Head of caudate nucleus (tissue), 42 donors: ENCODE measurements at regions not wholly inside any gene's neighbourhood (a gene's known extent, or its start where the extent isn't known, plus 50 kb on each side); places are given as distances from the start of the nearest gene placed in this dataset.
"Not testable (repeated sequence)": the region's sequence is repeated elsewhere in the genome, so short reads cannot be mapped to it uniquely, and the experiment has no call there.

ENCODE experiments used
- DNase-seq, 42 donors: peaks; one replicate each; pipeline versions ENCODE4 v3.0.0 to v3.0.0-alpha.2; 2020 to 2021; ENCODE audit warnings: mixed read lengths in 7 of 42
- intact Hi-C: fragments of 100-400 bp; cut with DNase I; formaldehyde crosslinking; loops from one replicate; pipeline ENCODE4 v1.15.0; 2022

DNA sequence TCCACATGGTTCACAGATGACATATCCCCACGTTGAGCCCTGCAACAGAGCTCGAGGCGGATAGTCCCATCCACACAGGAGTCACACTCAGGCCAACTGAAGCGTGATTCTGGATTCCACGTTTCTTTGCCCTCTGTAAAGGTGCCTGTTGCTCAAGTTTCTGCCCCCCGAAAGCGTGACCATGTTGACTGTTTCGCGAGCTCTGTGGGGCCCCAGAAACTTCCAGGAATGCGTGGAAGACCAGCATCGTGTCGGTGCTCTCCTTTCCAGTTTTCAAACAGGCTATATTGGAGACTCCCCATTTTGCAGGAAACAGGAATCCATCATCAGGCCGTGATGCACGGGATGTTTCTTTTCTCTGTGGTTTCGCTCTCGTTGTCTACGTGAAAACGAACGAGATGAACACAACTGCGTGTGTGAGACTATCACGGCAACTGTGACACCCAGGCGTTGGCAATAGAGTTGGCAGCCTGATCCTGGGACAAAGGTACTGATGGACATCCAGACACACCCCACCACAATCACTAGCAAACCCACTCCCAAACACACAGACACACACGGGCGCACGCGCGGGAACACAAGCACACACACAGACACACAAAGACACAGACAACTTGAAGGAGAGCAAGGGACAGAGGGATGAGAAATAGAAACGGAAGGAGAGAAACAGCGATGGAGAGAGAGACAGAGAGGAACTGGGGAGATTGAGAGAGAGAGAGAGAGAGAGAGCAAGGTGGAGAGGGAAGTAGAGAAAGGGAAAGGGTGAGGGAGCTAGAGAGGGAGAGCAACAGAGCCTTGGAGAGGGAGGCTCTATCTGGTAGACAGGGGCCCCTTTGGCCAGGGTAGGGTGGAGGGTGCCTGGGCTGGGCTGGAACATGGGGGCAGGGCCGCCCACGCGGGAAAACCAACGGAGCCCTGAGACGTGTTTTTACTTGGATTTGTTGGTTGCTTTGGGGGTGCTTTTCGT, 1609.3 kb downstream of the SPATA31A7 start:
- DNase-seq, result peak in 40 of 42 donors; percentile 28 to 83 (median 66)

DNA sequence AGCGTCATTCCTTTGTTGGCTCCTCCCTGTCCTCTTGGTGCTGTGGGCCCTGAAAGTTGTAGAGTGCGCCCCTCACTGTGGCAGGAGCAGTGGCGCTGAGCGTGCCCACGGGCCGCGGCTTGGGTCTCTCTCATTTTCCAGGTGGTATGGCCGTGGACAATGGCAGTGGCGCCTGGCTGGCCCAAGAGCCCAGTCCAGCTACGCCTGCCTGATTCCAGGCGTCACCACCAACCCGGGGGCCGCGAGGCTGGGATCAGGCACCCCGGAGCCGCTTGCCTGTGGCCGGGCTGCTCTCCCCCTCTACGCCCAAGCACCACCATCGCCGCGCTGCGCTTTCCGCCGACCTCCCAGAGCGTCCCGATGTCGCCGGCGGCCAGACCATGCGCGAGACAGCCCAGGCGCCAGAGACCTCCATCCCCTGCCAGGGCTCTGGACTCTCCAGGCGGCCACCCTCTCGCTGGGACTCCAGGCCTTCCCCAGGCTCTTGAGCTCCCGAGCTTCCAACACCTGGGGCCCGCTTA, 1610.1 kb downstream of the SPATA31A7 start:
- intact Hi-C loops, result not testable (repeated sequence)
- peak in 41 of 42 donors; percentile 25 to 74 (median 47) for DNase-seq

More for the DNA sequence above, 1609.3 kb downstream of the SPATA31A7 start:
- intact Hi-C loops, result not testable (repeated sequence)

DNA sequence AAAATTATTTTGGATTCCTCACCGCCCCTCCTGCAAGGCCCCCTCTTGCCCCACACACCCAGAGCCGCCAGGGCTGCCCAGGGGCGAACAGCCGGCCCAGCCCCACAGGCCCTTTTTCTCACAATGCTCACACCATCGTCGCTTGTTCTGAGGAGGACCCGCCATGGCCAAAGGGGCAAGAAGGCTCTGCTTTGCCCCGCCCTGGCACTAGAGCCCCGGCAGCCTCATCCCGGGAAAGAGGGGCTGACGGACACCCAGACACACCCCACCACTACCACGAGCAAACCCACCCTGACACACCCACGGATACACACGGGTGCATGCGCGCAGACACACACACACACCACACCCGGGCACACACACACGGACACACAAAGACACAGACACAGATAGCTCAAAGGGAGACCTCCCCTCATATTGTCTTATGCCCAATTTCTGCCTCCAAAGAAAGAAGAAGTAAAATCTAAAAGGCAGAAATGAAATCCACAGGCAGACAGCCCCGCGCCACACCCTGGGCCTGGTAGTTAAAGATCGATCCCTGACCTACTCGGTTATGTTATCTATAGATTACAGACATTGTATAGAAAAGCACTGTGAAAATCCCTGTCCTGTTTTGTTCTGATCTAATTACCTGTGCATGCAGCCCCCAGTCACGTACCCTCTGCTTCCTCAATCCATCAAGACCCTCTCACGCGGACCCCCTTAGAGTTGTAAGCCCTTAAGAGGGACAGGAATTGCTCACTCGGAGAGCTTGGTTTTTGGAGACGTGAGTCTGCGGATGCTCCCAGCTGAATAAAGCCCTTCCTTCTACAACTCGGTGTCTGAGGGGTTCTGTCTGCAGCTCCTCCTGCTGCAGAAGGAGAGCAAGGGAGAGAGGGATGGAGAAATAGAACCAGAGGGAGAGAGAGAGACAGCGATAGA, 1610.9 kb downstream of the SPATA31A7 start:
- DNase-seq, result peak in 33 of 42 donors; percentile 17 to 68 (median 45)
- intact Hi-C loops, result not testable (repeated sequence)

DNA sequence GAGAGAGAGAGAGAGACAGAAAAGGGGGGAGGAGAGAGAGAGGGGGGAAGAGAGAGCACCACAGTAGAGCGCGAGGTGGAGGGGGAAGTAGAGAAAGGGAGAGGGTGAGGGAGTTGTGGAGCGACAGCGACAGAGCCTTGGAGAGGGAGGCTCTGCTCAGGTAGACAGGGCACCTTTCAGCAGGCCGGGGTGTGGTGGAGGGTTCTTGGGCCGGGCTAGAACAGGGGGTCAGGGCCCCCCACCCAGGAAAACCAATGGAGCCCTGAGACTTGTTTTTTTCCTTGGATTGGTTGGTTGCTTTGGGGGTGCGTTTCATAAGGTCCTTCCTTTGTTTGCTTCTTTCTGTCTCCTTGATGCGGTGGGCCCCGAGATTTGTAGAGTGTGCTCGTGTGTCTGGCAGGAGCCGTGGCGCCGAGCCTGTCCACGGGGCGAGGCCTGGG, 1611.6 kb downstream of the SPATA31A7 start:
- intact Hi-C loops, result not testable (repeated sequence)
- DNase-seq, result peak in 31 of 42 donors; percentile 13 to 76 (median 50)

DNA sequence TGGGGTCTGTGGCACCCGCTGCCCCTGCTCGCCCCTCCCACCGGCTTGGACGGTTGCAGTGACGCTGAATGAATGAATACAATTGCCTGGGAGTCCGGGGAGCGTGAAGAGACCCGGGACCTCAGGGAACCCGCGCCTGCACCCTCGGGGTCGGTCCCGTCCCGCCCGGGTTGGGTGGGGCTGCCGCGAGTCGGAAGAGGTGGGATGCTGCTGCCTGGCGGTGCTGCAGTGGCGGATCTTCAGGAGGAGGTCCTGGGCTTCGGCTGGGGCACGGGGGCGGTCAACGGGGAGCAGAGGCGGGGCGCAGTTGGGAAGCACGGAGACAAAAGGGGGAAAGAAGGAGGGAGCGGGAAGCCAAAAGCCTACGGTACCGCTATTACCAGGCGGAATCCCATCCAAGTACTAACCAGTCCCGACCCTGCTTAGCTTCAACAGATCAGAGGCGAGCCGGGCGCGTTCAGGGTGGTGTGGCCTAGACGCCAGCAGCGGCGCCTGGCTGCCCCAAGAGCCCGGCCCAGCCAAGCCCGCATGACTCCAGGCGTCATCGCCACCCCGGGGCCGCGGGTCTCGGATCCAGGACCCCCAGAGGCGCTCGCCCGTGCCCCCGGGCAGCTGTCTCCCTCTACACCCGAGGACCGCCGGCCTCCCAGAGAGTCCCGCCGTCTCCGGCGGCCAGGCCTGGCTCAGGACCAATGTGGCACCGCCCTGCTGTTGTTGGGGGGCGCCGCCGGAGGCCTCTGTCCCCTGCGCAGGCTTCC, 1612.3 kb downstream of the SPATA31A7 start:
- intact Hi-C loops, result not testable (repeated sequence)
- peak; percentile 49 to 88 (median 80) for DNase-seq

DNA sequence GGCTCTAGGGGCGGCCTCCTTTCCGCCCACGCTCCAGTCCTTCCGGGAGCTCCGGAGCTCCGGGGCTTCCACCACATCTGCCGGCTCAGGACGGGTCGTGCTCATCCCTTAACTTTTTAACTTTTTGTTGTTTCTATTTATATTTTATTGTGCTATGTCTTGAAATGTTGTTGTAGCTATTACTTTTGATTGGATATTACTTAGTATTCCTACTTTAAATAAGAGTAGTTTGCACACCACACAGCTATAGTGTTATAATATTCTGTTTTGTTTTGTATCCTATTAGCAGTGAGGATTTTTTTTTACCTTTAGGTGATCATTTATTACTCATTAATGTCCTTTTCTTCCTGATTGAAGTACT, 1612.9 kb downstream of the SPATA31A7 start:
- intact Hi-C loops, DNase-seq: not testable (repeated sequence)

DNA sequence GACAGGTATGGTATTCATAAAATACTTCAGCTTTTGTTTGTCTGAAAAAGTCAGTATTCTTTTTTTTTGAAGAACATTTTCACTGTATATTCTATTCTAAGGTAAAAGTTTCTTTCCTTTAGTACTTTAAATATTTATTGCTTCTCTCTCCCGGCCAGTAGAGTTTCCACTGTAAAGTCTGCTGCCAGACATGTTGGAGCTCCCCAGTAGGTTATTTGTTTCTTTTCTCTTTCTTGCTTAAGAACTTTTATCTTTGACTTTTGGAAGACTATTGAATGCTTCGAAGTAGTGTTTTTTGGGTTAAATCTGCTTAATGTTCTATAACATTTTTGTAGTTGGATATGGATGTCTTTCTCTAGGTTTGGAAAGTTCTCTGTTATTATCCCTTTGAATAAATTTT, 1613.3 kb downstream of the SPATA31A7 start:
- peak in 1 of 42 donors; percentile 40 for DNase-seq

DNA sequence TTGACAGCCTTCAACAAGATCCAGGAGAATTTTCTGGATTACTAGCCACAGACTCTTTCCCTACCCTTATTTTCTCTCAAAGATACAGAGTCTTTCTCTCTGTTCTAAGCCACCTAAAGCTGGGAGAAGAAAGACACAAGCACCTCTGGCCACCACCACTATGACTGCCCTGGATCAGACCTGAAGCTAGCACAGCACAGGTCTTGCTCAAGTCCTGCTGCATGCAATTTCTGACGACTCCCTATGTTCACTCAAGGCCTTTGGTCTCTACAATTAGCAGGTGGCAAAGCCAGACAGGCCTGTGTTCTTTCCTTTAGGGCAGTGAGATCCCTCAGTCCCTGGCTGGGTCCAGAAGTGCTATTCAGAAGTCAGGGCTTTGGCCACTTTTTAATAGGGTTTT, 1614.5 kb downstream of the SPATA31A7 start:
- intact Hi-C loops, result not testable (repeated sequence)
- peak in 3 of 42 donors; percentile 14 to 43 (median 34) for DNase-seq

More for the DNA sequence above, 1613.3 kb downstream of the SPATA31A7 start:
- intact Hi-C loops, result not testable (repeated sequence)

DNA sequence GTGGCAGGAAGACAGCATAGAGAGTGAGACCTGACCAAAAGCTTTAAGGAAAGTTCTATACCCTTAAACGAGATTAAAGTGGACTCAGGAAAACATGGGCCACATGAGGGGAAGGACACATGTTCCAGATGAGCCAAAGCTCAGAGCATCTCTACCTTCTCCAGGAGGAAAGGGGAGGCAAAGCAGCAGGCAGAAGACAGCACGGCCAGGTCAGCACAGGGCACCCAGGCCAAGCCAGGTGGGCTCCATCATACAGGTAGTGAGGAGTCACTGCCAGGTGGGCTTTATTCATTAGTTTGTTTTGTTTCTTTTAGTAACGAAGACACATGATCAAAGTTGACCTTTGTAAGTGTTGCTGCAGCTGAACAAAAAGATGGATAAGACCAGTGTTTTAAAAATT, 1617.6 kb downstream of the SPATA31A7 start:
- intact Hi-C loops, result not testable (repeated sequence)
- DNase-seq, result peak in 4 of 42 donors; percentile 16 to 40 (median 30)

DNA sequence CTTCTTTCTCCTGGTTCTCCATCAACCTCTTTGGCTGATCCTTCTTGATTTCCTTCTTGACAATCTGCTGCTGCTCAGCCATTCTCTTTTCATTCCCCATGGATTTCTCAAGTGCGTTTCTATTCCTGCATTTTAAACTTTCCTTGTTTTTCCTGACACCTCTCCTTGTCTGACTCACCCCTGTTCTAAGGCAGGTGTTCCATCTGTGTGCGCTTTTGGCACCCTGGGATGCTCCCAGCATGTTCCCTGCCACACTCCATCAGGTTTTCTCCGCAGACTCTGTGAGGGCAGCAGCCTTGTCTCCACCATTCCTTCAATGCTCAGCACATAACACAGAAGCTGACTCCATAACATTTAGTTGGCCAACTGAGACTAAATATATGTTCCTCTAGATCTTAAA, 1618.2 kb downstream of the SPATA31A7 start:
- peak in 35 of 42 donors; percentile 32 to 85 (median 64) for DNase-seq
- intact Hi-C loops, result not testable (repeated sequence)

DNA sequence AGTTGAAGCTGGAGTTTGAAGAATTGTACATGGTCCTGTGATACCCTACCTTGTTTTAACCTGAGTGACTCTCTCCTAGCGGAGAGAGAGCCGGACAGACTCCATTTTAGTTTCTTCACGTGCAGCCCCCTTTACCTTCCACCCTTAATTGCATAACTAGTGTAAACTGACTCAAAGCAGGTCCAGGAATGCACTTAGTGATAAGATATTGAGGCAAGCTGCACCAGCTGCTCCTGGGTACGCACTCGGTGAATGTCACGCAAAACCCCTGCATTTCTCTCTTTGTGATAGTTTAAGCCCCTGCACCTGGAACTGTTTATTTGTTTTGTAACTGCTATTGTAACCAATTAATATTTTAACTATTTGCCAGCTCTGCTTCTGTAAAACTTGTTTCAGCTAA, 1620.5 kb downstream of the SPATA31A7 start:
- intact Hi-C loops, DNase-seq: not testable (repeated sequence)

DNA sequence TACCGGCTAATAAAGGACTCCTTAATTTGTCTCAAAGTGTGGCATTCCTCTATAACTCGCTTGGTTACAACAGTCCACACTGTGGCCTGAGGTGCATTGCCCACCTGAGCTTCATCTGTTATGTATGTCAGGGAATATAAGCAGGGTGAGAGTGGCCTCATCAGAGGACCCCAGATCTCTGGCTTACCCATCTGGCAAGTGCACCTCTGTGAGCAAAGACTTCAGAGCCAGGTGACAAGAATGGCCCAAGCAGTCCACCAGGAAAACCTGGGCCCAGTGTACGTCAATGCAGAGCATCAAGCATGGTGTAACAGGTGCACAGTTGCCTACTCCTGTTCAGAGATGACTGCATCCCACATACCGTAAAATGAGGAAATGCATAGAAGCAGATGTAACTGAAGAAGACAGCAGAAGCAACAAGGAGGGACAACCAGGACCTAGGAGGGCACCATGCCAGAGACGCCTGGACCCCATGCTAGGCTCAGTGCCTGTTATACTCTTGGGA, 1621.0 kb downstream of the SPATA31A7 start:
- DNase-seq, result peak in 1 of 42 donors; percentile 32

DNA sequence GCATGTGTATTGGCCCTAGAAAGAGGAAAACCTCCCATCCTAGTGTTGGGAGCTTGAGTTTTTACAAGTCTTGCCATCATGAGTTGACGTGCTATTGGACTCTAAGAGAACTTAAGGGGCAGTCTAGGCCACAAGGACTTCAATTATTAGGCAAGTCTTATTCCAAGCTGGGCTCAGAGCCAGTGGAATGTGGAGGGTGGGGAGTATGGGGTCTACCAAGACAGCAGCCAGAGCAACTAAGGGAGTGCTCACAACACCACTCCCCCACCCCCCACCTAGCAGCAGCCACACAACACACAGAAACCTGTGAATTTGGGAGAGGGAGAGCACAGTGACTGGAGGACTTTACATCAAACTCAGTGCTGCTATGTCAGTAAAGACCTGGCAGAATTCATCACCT, 1625.6 kb downstream of the SPATA31A7 start:
- peak in 1 of 42 donors; percentile 36 for DNase-seq
- intact Hi-C loops, result not testable (repeated sequence)

More for the DNA sequence above, 1621.0 kb downstream of the SPATA31A7 start:
- intact Hi-C loops, result not testable (repeated sequence)

DNA sequence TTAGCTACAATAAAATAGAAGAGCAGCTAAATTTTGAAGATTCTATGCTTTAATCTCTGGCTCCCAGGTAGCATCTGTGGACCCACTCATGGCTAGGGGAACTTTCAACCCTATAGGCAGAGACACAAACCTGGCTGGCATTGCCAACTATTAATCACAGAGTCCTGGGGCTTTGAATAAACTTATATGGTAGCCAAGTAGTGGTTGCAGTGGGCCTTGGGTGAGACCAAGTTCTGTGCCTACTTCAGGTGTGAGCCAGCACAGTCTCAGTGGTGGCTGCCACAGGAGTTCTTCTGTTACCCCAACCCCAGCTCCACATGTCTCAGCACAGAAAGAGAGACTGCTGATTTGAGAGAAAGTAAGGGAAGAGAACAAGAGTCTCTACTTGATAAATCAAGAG, 1626.5 kb downstream of the SPATA31A7 start:
- DNase-seq, result peak in 3 of 42 donors; percentile 16 to 46 (median 39)
- intact Hi-C loops, result not testable (repeated sequence)

DNA sequence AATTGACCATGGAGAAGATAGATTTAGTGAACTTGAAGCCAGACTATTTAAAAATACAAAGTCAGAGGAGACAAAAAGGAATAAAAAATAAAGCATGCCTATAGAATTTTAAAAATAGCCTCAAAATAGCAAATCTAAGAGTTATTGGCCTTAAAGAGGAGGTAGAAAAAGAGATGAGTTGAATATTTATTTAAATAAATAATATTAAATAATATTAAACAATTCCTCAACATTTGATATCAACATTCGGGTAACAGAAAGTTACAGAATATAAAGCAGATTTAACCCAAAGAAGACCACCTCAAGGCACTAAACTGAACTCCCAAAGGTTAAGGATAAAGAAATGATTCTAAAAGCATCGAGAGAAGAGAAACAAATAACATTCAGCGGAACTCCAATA, 1627.4 kb downstream of the SPATA31A7 start:
- DNase-seq, intact Hi-C loops: not testable (repeated sequence)

DNA sequence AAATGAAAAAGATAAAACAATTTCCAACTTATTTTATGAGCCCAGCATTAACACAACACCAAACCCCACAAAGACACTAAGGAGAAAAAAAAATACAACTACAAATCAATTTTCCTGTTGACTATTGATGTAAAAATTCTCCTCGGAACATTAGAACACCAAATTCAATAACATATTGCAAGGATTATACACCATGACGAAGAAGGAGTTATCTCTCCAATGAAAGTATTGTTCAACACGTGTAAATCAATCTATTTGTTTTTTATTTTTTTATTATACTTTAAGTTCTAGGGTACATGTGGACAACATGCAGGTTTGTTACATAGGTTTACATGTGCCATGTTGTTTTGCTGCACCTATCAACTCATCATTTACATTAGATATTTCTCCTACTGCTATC, 1632.3 kb downstream of the SPATA31A7 start:
- DNase-seq, intact Hi-C loops: not testable (repeated sequence)

DNA sequence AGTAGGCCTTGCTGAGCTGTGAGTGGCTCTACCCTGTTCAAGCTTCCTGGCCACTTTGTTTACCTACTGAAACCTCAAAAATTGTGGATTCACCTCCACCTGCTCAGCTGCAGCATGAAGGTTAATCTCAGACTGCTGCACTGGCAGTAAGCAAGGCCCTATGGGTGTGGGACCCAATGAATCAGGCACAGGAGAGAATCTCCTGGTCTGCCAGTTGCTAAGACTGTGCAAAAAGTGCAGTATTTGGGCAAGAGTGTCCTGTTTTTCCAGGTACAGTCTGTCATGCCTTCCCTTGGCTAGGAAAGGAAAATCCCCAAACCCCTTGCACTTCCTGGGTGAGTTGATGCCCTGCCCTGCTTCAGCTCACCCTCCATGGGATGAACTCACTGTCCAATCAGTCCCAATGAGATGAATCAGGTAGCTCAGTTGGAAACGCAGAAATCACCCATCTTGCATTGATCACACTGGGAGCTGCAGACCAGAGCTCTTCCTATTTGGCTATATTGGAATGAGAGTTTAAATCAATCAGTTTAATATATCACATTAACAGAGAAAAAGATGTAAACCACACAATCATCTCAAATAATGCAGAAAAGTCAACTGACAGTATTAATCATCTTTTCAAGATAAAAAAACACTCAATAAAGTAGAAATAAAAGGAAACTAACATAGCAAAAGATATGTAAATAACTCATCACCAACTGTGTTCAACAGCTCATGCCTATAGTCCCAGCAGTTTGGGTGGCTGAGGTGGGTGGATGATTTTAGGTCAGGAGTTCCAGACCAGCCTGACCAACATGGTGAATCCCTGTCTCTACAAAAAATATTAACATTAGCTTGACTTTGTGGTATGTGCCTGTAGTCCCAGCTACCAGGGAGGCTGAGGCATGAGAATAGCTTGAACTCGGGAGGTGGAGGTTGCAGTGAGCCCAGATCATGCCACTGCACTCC, 1638.4 kb downstream of the SPATA31A7 start:
- intact Hi-C loops, result not testable (repeated sequence)

More for the DNA sequence above, 1638.4 kb downstream of the SPATA31A7 start:
- not testable (repeated sequence) for DNase-seq
